SIG-M5 treated with dmso at 0.1 percent for 504 hours (cell line): ENCODE measurements at regions not wholly inside any gene's neighbourhood (a gene's known extent, or its start where the extent isn't known, plus 50 kb on each side); places are given as distances from the start of the nearest gene placed in this dataset.
"Not testable (repeated sequence)": the region's sequence is repeated elsewhere in the genome, so short reads cannot be mapped to it uniquely, and the experiment has no call there.

Source experiments
- DNase-seq: peaks from one replicate; lab custom pipeline; 2025; ENCODE audit not compliant: unreplicated experiment; lab: John Stamatoyannopoulos, UW

DNA sequence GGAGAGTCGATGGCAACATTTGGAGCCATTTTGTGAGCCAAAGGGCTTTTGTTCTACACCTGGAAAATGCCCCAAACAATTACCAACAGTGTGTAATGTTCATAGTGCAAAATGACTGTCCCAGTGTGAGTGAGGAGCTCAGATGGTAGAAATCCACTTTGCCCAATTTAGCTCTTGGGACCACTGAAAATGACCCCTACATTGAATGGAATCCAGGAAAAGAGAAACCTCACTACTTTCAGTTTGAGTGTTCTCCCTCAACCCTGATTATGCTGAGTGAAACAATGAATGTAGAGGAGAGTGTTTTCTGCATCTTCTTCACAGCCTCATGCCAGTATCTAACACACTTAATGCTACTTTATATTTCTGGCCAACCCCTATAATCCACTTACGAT lies 84.9 kb upstream of the NRN1 start:
- DNase-seq: no peak

GRCh38 chr6:6090861-6091607 lies 84.3 kb upstream of the NRN1 start:
- no peak for DNase-seq

DNA sequence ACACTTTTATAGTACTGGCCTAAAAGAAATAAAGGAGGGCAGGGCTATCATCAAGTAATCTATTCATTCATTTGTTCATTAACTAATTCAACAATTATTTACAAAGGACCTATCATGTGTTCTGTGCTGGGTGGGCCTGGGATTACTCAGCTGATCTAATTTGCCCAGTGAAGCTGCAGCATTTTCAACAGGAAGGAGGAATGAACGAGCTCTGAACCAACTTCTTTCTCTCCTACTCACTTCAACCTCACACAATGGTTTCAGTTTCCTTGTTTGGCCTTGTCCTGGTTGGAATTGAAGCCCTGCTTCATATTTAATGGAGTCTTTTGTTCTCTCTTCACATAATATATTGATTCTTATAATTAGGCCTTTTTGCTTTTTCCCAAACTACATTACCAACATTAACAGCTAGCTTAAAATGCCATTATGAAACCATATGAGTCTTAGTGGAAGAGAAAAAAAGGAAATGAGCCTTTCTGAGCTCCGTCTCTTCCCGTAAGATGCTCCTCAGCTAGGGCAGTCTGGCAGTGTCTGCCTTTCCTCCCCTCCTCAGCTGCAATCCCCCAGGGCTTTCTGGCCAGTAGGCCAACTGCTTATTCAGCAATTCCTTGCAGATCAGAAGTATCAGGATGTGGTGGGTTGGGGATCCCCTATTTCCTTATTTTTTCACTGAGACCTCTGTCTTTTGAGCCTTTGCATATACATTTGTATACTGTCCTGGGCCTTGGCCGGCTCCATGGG lies 79.4 kb upstream of the NRN1 start:
- peak; percentile 0 for DNase-seq

- DNase-seq: no peak
Observed at GRCh38 chr6:6080975-6081374, 74.2 kb upstream of the NRN1 start.

DNA sequence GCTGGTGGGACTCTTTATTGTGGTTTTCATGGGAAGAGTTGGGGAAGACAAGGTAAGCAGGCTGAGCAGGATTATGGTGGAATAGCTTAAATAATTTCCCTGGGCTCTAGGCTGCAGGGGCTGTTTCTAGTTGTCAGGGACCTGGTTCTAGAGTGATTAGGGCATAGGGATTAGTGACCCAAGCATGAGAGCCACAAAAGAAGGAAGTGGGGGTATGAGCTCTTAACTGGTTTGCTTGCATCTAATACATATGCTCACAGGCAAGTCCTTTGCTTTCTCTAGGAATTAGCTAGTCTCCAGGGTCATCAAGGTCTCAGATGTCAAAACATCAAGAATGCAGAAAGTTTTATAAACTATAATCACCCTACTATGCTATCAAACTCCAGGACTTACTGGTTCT lies 67.5 kb upstream of the NRN1 start:
- DNase-seq: no peak

DNA sequence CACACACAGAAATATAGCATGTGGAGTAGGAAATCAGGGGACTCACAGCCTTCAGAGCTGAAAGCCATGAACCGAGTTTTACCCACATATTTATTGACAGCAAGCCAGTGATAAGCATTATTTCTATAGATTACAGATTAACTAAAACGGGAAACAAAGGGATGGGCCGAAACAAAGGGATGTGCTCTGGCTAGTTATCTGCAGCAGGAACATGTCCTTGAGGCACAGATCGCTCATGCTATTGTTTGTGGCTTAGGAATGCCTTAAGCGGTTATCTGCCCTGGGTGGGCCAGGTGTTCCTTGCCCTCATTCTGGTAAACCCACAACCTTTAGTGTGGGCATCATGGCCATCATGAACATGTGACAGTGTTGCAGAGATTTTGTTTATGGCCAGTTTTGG lies 61.4 kb upstream of the NRN1 start:
- not testable (repeated sequence) for DNase-seq

DNA sequence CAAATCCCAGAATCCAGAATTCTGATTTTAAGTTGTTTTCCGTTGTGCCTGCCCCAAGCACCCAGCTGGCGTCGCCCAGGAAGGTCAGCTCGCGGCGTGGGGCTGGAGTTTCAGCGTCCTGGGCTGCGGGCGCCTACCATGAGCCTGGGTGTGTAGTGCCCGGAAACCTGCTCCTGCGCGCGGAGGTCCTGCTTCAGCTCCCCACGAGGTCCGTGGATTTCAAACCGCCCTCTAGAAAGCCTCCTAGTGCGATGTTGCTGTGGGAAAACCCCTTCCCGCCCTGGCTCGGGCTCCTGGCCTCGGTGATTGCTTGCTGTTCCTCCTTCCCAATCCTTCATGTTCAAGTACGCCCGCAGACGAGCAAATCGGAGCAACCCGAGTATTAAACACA lies 51.3 kb upstream of the NRN1 start:
- DNase-seq: no peak

DNA sequence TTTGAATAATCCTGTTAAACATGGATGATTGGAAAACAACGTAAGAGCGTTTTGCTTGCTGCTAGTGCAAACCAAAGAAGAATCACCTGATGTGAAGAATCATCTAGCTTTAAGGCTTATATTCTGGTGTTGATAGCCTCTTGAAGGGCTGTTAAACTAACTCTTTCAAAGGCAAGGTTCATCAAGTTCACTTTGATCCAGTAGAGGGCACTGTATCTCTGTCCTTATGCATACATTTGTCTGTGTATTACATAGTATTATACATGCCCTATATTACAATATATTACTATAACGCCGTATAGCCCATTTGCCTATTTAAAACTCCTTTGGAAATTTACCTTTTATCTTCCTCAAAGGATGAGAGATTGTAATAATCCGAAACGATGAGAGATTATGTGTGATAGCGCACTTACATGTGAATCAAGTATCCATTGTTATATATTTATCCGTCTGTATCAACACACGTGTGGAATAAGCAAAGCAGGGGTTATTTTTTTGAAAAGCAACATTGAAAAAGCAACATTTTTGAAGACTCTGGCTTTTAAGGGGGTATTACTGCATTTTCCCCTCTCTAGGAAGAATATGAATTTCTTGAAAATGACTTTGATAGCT lies 50.8 kb upstream of the NRN1 start:
- peak; percentile 52 for DNase-seq
